HG02610 (cell line): ENCODE measurements at regions not wholly inside any gene's neighbourhood (a gene's known extent, or its start where the extent isn't known, plus 50 kb on each side); places are given as distances from the start of the nearest gene placed in this dataset.
"Not testable (repeated sequence)": the region's sequence is repeated elsewhere in the genome, so short reads cannot be mapped to it uniquely, and the experiment has no call there.

ENCODE experiments used
- ATAC-seq: cut with Tn5 transposase; IDR thresholded peaks from one replicate; pipeline ENCODE4 v1.9.1; 2021; ENCODE audit warnings: mild to moderate bottlenecking, moderate library complexity; ENCODE audit not compliant: unreplicated experiment

- no peak for ATAC-seq
These were observed 2159.4 kb upstream of the AGA start for GRCh38 chr4:179601671-179602070.

- ATAC-seq: no peak
These were observed 2163.0 kb upstream of the AGA start for GRCh38 chr4:179605196-179605595.

- peak; percentile 70 for ATAC-seq
These were observed 2164.8 kb upstream of the AGA start for GRCh38 chr4:179607003-179607402.

GRCh38 chr4:179615704-179616103 is 2173.5 kb upstream of the AGA start:
- no peak for ATAC-seq

- no peak for ATAC-seq
These were observed 2176.7 kb upstream of the AGA start for GRCh38 chr4:179618966-179619365.

GRCh38 chr4:179624768-179625181 is 2182.5 kb upstream of the AGA start:
- no peak for ATAC-seq

- ATAC-seq: no peak
These were observed 2183.2 kb upstream of the AGA start for GRCh38 chr4:179625406-179625805.

GRCh38 chr4:179626687-179627086 is 2184.4 kb upstream of the AGA start:
- no peak for ATAC-seq

- no peak for ATAC-seq
These were observed 2189.1 kb upstream of the AGA start for GRCh38 chr4:179631321-179631720.

- no peak for ATAC-seq
These were observed 2192.6 kb upstream of the AGA start for GRCh38 chr4:179634862-179635261.

- no peak for ATAC-seq
These were observed 2220.3 kb upstream of the AGA start for GRCh38 chr4:179662522-179662921.

- no peak for ATAC-seq
These were observed 2221.6 kb upstream of the AGA start for GRCh38 chr4:179663641-179664429.

GRCh38 chr4:179664430-179665027 is 2222.3 kb upstream of the AGA start:
- ATAC-seq: peak; percentile 55

GRCh38 chr4:179666226-179666625 is 2224.0 kb upstream of the AGA start:
- ATAC-seq: no peak

GRCh38 chr4:179671609-179672008 is 2229.4 kb upstream of the AGA start:
- ATAC-seq: no peak

GRCh38 chr4:179678093-179678814 is 2236.0 kb upstream of the AGA start:
- ATAC-seq: no peak

- ATAC-seq: not testable (repeated sequence)
These were observed 2241.4 kb upstream of the AGA start for GRCh38 chr4:179683661-179684060.

GRCh38 chr4:179692222-179692621 is 2250.0 kb upstream of the AGA start:
- ATAC-seq: no peak

- no peak for ATAC-seq
These were observed 2252.9 kb upstream of the AGA start for GRCh38 chr4:179695175-179695574.

- no peak for ATAC-seq
These were observed 2256.1 kb upstream of the AGA start for GRCh38 chr4:179698321-179698720.

GRCh38 chr4:179709961-179710624 is 2267.9 kb upstream of the AGA start:
- no peak for ATAC-seq
